Fibroblast of lung (primary cell): ENCODE measurements at regions not wholly inside any gene's neighbourhood (a gene's known extent, or its start where the extent isn't known, plus 50 kb on each side); places are given as distances from the start of the nearest gene placed in this dataset.

Experiments used
- DNase-seq, 2 donors: peaks; one replicate each; pipeline versions ENCODE4 v3.0.0 to v3.0.0-alpha.2; 2010; ENCODE audit warnings: low read depth in 2 of 2
- H2AFZ ChIP-seq: 2 replicates; pipeline ENCODE4 v1.5.1; 2012; ENCODE audit warnings: low read length, control low read depth, inconsistent platforms
- H3K27ac ChIP-seq: 2 replicates; pipeline ENCODE4 v1.5.1; 2011; ENCODE audit warnings: low read length, control low read depth; ENCODE audit not compliant: insufficient read depth
- H3K27me3 ChIP-seq: 2 replicates; pipeline ENCODE4 v1.5.1; 2011; ENCODE audit warnings: mild to moderate bottlenecking, low read length; ENCODE audit not compliant: control insufficient read depth, insufficient read depth
- H3K36me3 ChIP-seq: 2 replicates; pipeline ENCODE4 v1.5.1; 2011; ENCODE audit warnings: low read length; ENCODE audit not compliant: control insufficient read depth, insufficient read depth
- H3K4me1 ChIP-seq: 2 replicates; pipeline ENCODE4 v1.5.1; 2011; ENCODE audit warnings: low read length; ENCODE audit not compliant: control insufficient read depth, insufficient read depth; ENCODE audit errors: extremely low read depth
- H3K4me2 ChIP-seq: 2 replicates; pipeline ENCODE4 v1.5.1; 2011; ENCODE audit warnings: low read length, control low read depth; ENCODE audit not compliant: insufficient read depth; ENCODE audit errors: extremely low read depth
- H3K4me3 ChIP-seq, 4 experiments: fragments of 200-600 bp in 1 of 4; sonication (generic) in 1 of 4; replicated peaks in 1 of 4; 2 replicates each; pipeline ENCODE4 v1.5.1; 2011 to 2016; ENCODE audit warnings: low read length in 4 of 4, low read depth in 3 of 4, mild to moderate bottlenecking in 3 of 4, control low read depth in 2 of 4, inconsistent platforms in 1 of 4, mixed read lengths in 1 of 4; ENCODE audit not compliant: insufficient read depth in 1 of 4; ENCODE audit errors: control extremely low read depth in 1 of 4
- H3K79me2 ChIP-seq: 2 replicates; pipeline ENCODE4 v1.5.1; 2012; ENCODE audit warnings: mild to moderate bottlenecking, low read length, inconsistent platforms; ENCODE audit not compliant: control insufficient read depth, insufficient read depth
- H3K9ac ChIP-seq: 2 replicates; pipeline ENCODE4 v1.5.1; 2011; ENCODE audit warnings: mild to moderate bottlenecking, low read length, control low read depth; ENCODE audit not compliant: insufficient read depth
- H3K9me3 ChIP-seq: 2 replicates; pipeline ENCODE4 v1.5.1; 2012; ENCODE audit warnings: low read depth, low read length; ENCODE audit not compliant: control insufficient read depth, insufficient read depth
- H4K20me1 ChIP-seq: 2 replicates; pipeline ENCODE4 v1.5.1; 2011; ENCODE audit warnings: low read length; ENCODE audit not compliant: control insufficient read depth, insufficient read depth; ENCODE audit errors: extremely low read depth
- EZH2 ChIP-seq: IDR thresholded peaks from 2 replicates; pipeline ENCODE4 v1.5.1; 2012; ENCODE audit warnings: low read length, control low read depth, mild to moderate bottlenecking; ENCODE audit errors: missing control alignments
- TF ChIP-seq, protein P1 (sequence below), 2 donors: IDR thresholded peaks in 1 of 2; conservative IDR thresholded peaks in 1 of 2; 1 replicate in 1 of 2; 2 replicates in 1 of 2; pipeline ENCODE4 v1.5.1; 2011 to 2012; ENCODE audit warnings: low read length in 2 of 2, control low read depth in 1 of 2, inconsistent platforms in 1 of 2, low read depth in 1 of 2, mild to moderate bottlenecking in 1 of 2

DNA sequence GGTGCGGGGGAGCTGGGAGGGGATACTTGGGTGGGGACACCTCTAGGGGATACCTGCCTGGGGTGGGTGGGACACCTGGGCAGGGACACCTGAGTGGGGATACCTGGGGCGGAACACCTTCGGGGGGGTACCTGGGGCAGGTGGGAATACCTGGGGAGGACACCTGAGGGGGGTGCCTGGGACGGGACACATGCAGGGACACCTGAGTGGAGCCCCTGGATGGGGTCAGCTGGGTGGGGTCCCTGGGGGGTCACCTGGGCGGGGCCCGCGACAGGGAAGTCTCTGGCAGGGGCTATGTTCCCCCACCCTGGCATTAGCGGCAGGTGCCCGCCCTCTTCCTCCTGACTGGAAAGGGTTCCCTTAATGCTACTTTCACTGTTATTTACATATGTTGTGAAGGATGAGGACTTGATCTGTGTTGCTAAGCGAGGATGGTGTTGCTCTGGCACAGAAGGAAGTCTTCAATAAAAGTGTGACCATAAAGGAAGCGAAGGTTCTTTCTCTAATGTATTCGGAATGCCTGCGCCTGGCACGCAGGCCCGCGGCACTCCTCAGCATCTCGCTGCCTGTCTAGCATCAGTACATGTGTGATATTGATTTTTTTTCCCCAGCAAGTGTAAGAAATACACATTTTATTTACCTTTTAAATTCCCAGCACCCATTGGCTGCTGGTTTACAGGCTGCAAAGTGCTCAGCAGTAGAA, 801.7 kb downstream of the BRD1 start:
- H3K27me3 ChIP-seq = no peaks in the 10 kb centered on the region
- DNase-seq = no peak
- no peaks in the 10 kb centered on the region for H3K9me3 ChIP-seq
- H3K9ac ChIP-seq = no peak overlapping the region
- no peak overlapping the region for H2AFZ ChIP-seq
- H3K27ac ChIP-seq = no peak overlapping the region
- H3K79me2 ChIP-seq = no peaks in the 10 kb centered on the region
- no peaks in the 10 kb centered on the region for H4K20me1 ChIP-seq
- H3K4me1 ChIP-seq = no peaks in the 10 kb centered on the region
- no peak overlapping the region for H3K4me2 ChIP-seq
- TF ChIP-seq EZH2 = no peak
- TF ChIP-seq, protein P1, sequence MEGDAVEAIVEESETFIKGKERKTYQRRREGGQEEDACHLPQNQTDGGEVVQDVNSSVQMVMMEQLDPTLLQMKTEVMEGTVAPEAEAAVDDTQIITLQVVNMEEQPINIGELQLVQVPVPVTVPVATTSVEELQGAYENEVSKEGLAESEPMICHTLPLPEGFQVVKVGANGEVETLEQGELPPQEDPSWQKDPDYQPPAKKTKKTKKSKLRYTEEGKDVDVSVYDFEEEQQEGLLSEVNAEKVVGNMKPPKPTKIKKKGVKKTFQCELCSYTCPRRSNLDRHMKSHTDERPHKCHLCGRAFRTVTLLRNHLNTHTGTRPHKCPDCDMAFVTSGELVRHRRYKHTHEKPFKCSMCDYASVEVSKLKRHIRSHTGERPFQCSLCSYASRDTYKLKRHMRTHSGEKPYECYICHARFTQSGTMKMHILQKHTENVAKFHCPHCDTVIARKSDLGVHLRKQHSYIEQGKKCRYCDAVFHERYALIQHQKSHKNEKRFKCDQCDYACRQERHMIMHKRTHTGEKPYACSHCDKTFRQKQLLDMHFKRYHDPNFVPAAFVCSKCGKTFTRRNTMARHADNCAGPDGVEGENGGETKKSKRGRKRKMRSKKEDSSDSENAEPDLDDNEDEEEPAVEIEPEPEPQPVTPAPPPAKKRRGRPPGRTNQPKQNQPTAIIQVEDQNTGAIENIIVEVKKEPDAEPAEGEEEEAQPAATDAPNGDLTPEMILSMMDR (conservative IDR thresholded peaks at IDR 0.05 in 1 of 2, IDR thresholded peaks at IDR 0.05 in 1 of 2; ENCODE audit: low read depth in 1 of 2, low read length in 2 of 2) = no peak
- H3K4me3 ChIP-seq = no peak overlapping the region
- H3K36me3 ChIP-seq = no peaks in the 10 kb centered on the region

DNA sequence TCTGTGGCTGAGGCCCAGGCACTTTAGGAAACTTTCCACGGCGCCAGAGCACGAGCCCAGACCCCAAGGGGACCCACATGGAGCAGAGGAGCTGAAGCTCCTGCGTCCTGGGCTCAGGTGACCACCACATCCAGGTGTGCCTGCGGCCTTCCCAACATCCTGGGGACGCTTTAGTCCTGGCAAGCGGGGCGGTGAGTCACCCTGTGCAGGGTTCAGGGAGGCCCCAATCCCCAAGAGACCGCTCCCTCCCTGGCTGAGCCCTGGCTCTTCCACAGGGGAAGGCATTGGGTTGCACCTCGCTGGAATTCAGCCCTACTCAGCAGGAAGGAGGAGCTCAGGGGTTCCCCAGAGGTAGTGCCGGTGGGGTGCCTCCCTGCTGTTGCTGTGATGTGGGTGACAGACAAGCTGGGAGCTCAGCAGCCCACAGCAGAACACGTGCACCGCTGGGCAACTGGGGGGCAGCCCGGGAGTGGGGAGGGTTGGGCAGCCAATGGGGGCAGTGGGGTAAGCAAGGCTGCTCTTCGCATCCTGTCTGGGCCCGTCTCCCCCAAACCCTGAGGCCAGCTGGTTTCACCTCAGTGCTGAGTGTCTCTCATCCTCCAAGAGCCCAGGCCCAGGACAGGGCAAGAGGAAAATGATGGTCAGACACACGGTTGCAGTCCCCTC, 802.8 kb downstream of the BRD1 start:
- no peak for TF ChIP-seq EZH2
- TF ChIP-seq, protein P1 (conservative IDR thresholded peaks at IDR 0.05 in 1 of 2, IDR thresholded peaks at IDR 0.05 in 1 of 2; ENCODE audit: low read depth in 1 of 2, low read length in 2 of 2) = no peak
- no peaks in the 10 kb centered on the region for H3K4me1 ChIP-seq
- H3K4me2 ChIP-seq = no peak overlapping the region
- no peaks in the 10 kb centered on the region for H3K27me3 ChIP-seq
- H3K79me2 ChIP-seq = no peaks in the 10 kb centered on the region
- H3K36me3 ChIP-seq = no peaks in the 10 kb centered on the region
- H4K20me1 ChIP-seq = no peaks in the 10 kb centered on the region
- H2AFZ ChIP-seq = no peak overlapping the region
- H3K4me3 ChIP-seq = no peak overlapping the region
- H3K9me3 ChIP-seq = no peaks in the 10 kb centered on the region
- H3K27ac ChIP-seq = no peak overlapping the region
- H3K9ac ChIP-seq = no peak overlapping the region
- DNase-seq = no peak

DNA sequence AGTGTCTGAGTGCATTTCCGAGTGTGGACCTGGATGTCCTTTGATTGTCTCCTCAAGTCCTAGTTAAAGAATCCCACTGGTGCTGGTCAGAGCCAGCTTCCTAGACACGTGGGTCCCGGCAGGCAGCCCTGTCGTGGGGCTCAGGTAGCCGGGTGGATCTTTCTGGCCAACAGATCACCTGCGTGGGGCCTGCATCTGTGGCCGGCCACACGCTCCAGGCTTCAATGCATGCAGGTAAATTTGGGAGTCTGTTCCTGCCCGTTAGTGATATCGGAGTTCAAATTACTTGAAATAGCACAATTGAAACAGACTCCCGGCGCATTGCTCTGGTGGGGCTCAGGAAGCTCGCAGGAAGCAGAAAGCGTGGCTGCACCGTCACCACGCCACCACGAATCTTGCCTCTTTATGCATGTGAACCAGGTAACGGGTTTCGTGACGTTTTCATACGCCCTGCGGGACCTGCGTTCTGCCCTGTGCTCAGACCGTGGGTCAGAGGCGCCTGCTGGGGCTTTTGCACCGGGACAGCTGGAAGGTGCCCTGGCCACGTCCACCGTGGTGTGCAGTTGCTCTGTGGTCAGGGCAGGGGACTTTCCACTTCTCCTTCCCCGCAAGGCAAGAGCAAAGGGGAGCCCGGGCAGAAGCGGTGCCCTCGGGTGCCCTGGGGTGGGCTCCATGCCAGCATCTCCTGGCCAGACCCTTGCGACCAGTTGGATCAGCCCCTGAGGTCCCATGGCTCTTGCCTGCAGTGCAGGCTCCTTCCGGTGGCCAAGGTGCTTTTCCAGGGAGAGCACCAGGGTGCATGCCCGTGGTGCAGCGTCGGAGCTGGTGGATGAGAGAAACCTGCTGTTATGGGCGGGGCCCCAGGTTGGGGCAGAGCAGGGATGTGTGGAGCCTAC, 803.5 kb downstream of the BRD1 start:
- Histone ChIP-seq H3K9me3 (no peaks in the 10 kb centered on the region), H3K4me1 (no peaks in the 10 kb centered on the region), H3K4me3 (no peak overlapping the region), H3K79me2 (no peaks in the 10 kb centered on the region), H2AFZ (no peak overlapping the region), H3K4me2 (no peak overlapping the region), H3K27me3 (no peaks in the 10 kb centered on the region), H4K20me1 (no peaks in the 10 kb centered on the region), H3K27ac (no peak overlapping the region), H3K9ac (no peak overlapping the region), H3K36me3 (no peaks in the 10 kb centered on the region)
- DNase-seq = no peak
- no peak for TF ChIP-seq EZH2
- TF ChIP-seq, protein P1 (conservative IDR thresholded peaks at IDR 0.05 in 1 of 2, IDR thresholded peaks at IDR 0.05 in 1 of 2; ENCODE audit: low read depth in 1 of 2, low read length in 2 of 2) = no peak
